T1000 (cell line): ENCODE measurements at regions not wholly inside any gene's neighbourhood (a gene's known extent, or its start where the extent isn't known, plus 50 kb on each side); places are given as distances from the start of the nearest gene placed in this dataset.
A peak's percentile ranks its signal among the peaks of the same experiment; 100 is the strongest.
"Not testable (repeated sequence)": the region's sequence is repeated elsewhere in the genome, so short reads cannot be mapped to it uniquely, and the experiment has no call there.

Experiments used
- DNase-seq: peaks from one replicate; lab custom pipeline; 2025; ENCODE audit warnings: mixed read lengths; lab: John Stamatoyannopoulos, UW

DNA sequence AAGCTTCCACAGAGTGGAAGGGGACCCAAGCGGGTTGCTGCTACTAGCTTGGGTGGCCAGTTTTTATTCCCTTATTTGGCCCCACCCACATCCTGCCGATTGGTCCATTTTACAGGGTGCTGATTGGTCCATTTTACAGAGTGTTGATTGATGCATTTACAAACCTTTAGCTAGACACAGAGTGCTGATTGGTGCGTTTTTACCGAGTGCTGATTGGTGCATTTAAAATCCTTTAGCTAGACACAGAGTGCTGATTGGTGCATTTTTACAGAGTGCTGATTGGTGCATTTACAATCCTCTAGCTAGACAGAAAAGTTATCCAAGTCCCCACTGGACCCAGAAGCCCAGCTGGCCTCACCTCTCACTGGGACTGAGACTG is 187.0 kb upstream of the KCNMB2 start:
- not testable (repeated sequence) for DNase-seq

DNA sequence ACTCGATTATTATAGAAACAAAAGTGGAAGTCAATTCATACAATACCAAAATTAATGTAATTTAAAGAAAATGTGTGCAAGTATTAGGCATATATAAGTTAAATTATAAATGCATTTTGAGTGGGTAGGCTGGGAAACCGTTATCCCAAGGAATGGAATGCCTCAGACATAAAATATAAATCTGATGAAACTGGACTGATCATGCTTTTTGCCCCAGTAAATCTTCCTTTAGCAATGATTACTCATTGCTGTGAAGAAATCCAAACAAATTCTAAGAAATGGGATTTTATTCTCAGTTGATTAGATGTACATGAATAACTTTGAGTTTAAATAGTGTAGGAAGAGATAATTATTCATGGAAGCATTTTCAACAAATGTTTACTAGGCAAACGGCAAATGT is 185.5 kb upstream of the KCNMB2 start:
- DNase-seq: no peak

- DNase-seq: peak; percentile 6
These were observed 183.8 kb upstream of the KCNMB2 start for GRCh38 chr3:178352326-178353005.

DNA sequence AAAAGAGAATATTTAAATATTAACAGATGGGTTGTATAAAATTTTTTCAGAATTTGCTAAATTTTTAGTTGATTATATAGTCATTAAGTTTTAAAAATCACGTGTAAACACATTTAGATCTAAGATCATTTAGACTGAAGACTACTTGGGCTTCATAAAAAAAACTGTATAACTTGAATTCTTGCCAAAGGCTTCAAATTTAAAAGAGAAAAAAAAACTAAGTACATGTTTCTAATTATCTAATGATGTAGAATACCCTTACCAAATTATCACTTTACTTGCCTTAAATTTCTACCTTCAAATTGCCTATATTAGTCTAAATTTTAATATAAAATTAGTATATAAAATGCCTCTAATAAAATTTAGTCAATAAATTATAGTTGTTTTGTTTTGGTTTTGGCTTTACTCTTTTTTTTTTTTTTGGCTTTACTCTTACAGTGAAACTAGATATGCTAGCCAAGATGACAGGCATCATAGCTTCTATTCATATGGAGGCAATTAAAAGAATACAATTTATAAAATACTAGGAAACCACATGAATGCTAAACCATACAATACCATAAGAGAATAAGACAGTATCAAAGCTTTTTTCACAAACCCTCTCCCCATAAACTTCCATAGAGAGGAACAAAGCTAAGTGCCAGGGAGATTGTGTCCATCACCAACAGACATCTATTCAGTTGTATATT is 183.1 kb upstream of the KCNMB2 start:
- no peak for DNase-seq

- no peak for DNase-seq
These were observed 176.5 kb upstream of the KCNMB2 start for GRCh38 chr3:178359728-178360127.

- not testable (repeated sequence) for DNase-seq
These were observed 173.2 kb upstream of the KCNMB2 start for GRCh38 chr3:178363048-178363447.

DNA sequence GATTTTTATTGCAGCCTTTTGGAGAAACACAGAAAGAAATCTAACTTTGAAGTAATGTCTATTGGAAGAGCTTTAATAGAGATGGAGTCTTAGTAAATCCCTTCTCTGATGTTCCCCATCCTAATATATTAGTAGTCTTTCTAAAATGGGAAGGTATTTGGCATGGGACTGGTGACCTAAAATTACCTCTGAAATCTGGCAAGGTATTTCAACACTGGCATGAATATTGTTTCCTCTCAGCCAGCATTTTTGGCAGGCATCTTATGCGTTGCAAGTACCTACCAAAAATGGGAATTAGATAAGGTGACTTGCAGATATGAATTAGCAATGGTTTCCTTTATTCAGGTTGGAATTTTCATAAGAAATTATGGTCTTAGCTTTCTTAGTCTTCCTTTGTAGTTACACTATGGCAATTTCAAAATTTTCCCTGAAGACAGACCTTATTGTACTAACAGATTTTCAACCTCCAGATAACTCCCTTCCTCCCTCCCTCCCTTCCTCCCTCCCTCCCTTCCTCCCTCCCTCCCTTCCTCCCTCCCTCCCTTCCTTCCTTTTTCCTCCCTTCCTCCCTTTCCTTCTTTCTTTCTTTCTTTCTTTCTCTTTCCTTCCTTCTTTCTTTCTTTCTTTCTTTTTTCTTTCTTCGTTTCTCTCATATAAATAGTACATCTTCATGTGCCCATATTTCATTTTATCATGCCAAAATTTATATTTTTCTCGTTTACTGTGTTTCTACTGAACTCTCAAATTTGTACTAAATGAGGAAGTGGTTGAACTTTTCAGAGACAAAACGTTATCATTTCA is 168.2 kb upstream of the KCNMB2 start:
- no peak for DNase-seq

DNA sequence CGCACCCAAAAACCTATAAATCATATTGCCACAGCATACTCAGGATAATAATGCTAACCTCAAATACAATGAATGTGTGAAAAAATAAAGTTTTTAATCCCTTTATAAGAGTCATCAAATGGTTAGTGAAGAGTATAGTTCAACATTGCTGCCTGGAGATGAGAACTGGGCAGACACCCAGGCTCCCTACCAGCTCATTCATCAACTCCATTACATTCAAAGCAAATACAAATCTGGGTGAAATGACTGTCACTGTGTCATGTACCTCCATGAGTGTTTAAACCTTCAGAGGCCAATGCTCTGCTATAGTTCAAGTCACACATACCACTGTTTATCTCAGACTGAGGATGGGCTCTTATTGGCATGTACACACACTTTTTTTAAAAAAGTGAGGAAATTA is 167.2 kb upstream of the KCNMB2 start:
- DNase-seq: no peak

GRCh38 chr3:178369811-178370210 is 166.4 kb upstream of the KCNMB2 start:
- no peak for DNase-seq

DNA sequence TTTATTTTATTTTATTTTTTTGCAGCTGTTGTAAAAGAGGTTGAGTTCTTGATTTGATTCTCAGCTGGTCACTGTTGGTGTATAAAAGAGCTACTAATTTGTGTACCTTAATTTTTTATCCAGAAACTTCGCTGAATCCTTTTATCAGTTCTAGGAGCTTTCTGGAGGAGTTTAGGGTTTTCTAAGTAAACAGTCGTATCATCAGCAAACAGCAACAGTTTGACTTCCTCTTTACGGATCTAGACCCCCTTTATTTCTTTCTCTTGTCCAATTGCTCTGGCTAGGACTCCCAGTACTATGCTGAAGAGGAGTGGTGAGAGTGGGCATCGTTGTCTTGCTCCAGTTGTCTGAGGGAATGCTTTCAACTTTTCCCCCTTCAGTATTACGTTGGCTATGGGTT is 165.8 kb upstream of the KCNMB2 start:
- DNase-seq: no peak

- DNase-seq: no peak
These were observed 154.7 kb upstream of the KCNMB2 start for GRCh38 chr3:178381555-178381954.

DNA sequence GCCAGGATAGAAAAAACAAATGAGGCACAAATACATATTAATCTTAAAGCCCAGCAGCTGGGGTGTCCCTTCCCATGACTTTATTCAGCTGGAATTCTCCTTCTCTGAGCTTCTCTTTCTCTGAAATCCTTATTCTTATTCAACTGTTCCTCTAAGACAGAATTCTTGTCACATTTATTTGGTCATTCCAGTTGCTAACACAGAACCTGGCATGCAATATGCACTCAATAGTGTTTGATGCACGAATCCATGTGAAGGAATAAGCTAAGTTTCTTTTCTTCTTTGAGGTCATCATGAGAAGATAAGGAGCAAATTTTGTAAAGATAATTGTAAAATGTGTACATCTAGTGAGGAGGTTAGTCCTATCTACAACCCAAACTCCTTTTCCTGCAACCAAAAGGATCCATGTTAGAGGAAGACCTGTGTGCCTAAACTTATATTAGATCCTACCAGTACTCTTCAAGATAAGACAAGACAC is 154.2 kb upstream of the KCNMB2 start:
- no peak for DNase-seq

DNA sequence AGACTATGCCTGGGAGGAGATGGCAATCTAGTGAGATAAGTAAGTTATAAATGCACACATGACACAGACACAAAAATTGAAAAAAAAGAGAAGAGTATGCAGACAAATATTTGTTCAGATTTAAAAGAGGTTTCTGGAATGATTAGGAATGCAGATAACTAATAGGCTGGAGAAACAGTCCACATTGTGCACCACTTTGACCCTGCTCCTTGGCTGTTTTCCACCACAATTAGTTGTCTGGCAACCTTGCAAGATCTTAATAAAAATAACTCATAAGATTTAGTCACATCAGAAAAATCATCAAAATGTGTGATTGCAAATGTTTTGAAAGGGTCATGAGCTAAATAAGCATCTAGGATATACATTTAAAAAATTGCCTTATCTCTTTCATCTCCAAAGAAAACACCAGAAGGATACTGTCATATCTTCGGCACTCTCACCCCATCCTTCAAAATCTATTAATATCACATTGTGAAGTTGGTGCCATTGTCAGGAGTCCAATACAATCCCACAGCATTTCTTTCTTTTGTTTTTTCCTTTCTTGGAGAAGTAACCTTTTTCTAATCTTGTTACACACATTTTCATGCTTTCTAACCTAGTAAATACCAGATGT is 153.7 kb upstream of the KCNMB2 start:
- peak; percentile 50 for DNase-seq

DNA sequence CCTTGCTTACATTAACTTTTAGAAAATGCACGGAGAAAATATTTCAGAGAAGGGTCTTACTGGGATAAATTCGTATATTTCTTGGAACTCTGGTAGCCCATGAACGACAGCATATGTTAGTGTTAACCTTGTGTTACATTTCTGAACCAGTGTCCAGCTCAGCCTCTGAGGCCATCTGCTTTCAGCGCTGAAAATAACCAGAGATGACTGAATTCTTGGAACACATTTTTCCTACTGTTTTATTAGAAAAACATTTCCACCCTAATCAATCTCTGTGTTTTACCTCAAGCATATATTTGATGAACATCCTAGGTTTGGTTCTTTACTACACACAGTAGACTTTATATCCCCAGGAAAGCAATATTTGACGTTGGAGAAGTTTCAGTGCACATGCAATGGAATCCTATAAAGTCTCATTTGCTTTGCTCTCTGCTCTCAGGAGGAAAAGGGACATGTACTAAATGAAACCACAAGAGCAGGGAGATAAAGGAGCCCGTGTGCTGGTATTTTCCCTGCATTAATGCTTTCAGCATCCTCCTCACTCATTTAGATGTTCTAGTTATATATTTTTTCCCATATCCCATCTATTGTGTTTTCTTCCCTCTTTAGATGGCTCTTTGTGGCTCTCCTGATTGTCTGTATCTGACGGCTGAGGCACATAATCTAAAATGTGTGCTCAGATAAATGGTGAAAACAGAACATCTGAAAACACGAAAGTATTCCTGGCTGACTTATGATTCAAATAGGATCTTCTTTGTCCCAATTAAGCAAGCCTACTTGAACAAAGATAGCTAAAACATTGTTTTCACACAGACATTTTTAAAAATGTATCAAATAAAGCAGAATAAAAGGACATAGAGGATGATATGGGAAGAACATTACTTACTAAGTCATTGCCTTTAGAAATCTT is 151.7 kb upstream of the KCNMB2 start:
- no peak for DNase-seq

DNA sequence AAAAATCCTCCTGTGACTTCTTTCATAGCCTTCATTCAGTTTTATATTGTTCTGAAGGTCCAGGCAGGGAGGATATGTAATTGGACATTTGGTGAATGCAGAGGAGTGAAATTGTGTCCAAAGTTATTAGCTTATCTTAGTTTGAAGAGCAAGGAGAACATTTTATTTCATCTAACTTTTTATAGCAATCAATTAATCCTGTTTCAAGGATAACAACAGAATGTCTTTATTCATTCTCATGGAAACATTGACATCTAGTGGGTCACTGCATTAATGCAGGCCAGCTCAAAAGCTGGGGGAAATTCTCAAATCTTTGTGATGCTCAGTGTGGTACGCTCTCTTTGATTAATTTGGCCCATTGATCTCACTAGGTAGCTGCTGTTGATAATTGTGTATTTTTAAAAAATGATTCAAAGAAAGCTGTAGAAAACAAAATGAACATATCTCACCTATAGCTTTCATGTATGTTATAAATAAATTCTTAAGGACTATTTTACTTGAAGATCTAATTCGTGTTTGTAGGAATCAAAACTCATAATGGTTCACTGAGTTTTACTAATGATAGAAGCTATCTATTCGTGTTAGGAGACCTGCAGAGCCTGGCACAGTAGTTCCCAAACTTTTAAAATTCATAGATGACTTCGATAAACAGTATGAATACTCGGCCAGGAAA is 150.8 kb upstream of the KCNMB2 start:
- DNase-seq: no peak

GRCh38 chr3:178386401-178386800 is 149.8 kb upstream of the KCNMB2 start:
- no peak for DNase-seq

DNA sequence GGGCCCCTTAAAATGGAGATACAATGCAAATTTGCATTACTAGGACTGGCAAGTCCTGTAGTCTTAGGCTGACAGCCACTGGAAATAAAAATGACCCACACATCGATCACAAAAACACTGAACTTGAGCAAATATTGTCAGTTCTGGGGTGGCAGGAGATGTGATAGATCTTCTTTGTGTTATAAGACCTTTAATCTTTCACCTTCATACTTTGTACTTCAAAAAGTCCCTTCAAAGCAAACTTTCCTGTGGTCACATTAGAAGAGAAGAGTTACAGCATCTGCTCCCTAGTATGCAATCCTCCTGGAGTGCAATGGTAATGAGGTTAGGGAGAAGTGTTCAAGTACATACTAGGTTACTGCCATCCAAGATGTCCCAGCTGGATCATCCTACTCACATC is 149.4 kb upstream of the KCNMB2 start:
- no peak for DNase-seq

- no peak for DNase-seq
These were observed 147.8 kb upstream of the KCNMB2 start for GRCh38 chr3:178388473-178388872.

- DNase-seq: no peak
These were observed 147.0 kb upstream of the KCNMB2 start for GRCh38 chr3:178389258-178389657.

GRCh38 chr3:178392511-178392926 is 143.7 kb upstream of the KCNMB2 start:
- no peak for DNase-seq

DNA sequence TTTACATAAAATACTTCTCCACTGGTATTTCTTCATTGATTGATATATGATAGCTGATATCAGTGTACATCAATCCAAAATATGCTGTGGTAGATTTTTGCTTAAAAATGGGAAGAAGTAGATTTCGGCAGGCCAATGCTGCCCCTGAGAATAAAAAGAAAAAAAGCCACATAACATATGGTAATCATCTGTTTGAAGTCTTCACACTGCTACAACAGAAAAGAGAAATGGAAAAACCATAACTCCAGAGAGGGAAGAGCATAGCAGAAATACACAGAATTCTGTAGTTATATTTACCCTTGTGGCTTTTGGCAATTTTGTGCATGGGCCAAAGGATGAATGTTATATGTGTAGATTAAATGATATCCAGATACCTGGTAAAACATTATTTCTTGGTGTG is 143.1 kb upstream of the KCNMB2 start:
- no peak for DNase-seq
